ENCODE measurements at regions not wholly inside any gene's neighbourhood (a gene's known extent, or its start where the extent isn't known, plus 50 kb on each side); places are given as distances from the start of the nearest gene placed in this dataset.

- Mint-ChIP-seq H3K27ac (no peak overlapping the region), H3K9me3 (peaks cover 9% of the 10 kb centered on the region), H3K4me3 (ENCODE audit: low read depth) (no peak overlapping the region), H3K36me3 (ENCODE audit: low read depth) (no peaks in the 10 kb centered on the region), H3K4me1 (ENCODE audit: low read depth) (no peaks in the 10 kb centered on the region), H3K27me3 (ENCODE audit: low read depth) (no peaks in the 10 kb centered on the region)
- DNase-seq (ENCODE audit: low spot score) = no peak
- intact Hi-C loops (cut with micrococcal nuclease) = no loop called here
Measured at GRCh38 chr5:125776656-125777139, 646.5 kb upstream of the GRAMD2B start.

GRCh38 chr5:125778791-125779190, 644.4 kb upstream of the GRAMD2B start:
- intact Hi-C loops (cut with micrococcal nuclease) = no loop called here
- Mint-ChIP-seq H3K36me3 (ENCODE audit: low read depth) (no peaks in the 10 kb centered on the region), H3K27ac (no peak overlapping the region), H3K4me1 (ENCODE audit: low read depth) (no peaks in the 10 kb centered on the region), H3K9me3 (peaks cover 9% of the 10 kb centered on the region), H3K27me3 (ENCODE audit: low read depth) (no peaks in the 10 kb centered on the region), H3K4me3 (ENCODE audit: low read depth) (no peak overlapping the region)
- DNase-seq (ENCODE audit: low spot score) = no peak

- intact Hi-C loops (cut with micrococcal nuclease) = no loop called here
- H3K27me3 Mint-ChIP-seq (ENCODE audit: low read depth) = no peaks in the 10 kb centered on the region
- no peaks in the 10 kb centered on the region for H3K36me3 Mint-ChIP-seq (ENCODE audit: low read depth)
- H3K27ac Mint-ChIP-seq = no peak overlapping the region
- DNase-seq (ENCODE audit: low spot score) = no peak
- no peaks in the 10 kb centered on the region for H3K4me1 Mint-ChIP-seq (ENCODE audit: low read depth)
- H3K9me3 Mint-ChIP-seq = peaks cover 16% of the 10 kb centered on the region
- H3K4me3 Mint-ChIP-seq (ENCODE audit: low read depth) = no peak overlapping the region
Measured at GRCh38 chr5:125785407-125785806, 637.8 kb upstream of the GRAMD2B start.

GRCh38 chr5:125786021-125786420, 637.2 kb upstream of the GRAMD2B start:
- Mint-ChIP-seq H3K4me1 (ENCODE audit: low read depth) (no peaks in the 10 kb centered on the region), H3K36me3 (ENCODE audit: low read depth) (no peaks in the 10 kb centered on the region), H3K4me3 (ENCODE audit: low read depth) (no peak overlapping the region), H3K9me3 (peaks cover 16% of the 10 kb centered on the region), H3K27me3 (ENCODE audit: low read depth) (no peaks in the 10 kb centered on the region), H3K27ac (no peak overlapping the region)
- no peak for DNase-seq (ENCODE audit: low spot score)
- intact Hi-C loops (cut with micrococcal nuclease) = no loop called here

GRCh38 chr5:125793470-125793869, 629.7 kb upstream of the GRAMD2B start:
- H3K4me1 Mint-ChIP-seq (ENCODE audit: low read depth) = no peaks in the 10 kb centered on the region
- no peak overlapping the region for H3K27ac Mint-ChIP-seq
- H3K36me3 Mint-ChIP-seq (ENCODE audit: low read depth) = no peaks in the 10 kb centered on the region
- intact Hi-C loops (cut with micrococcal nuclease) = no loop called here
- H3K27me3 Mint-ChIP-seq (ENCODE audit: low read depth) = no peaks in the 10 kb centered on the region
- no peak overlapping the region for H3K4me3 Mint-ChIP-seq (ENCODE audit: low read depth)
- no peak for DNase-seq (ENCODE audit: low spot score)
- peaks cover 17% of the 10 kb centered on the region for H3K9me3 Mint-ChIP-seq

GRCh38 chr5:125794922-125795321, 628.3 kb upstream of the GRAMD2B start:
- DNase-seq (ENCODE audit: low spot score) = no peak
- H3K36me3 Mint-ChIP-seq (ENCODE audit: low read depth) = no peaks in the 10 kb centered on the region
- peaks cover 16% of the 10 kb centered on the region for H3K9me3 Mint-ChIP-seq
- no peak overlapping the region for H3K4me3 Mint-ChIP-seq (ENCODE audit: low read depth)
- intact Hi-C loops (cut with micrococcal nuclease) = no loop called here
- H3K27ac Mint-ChIP-seq = no peak overlapping the region
- H3K4me1 Mint-ChIP-seq (ENCODE audit: low read depth) = no peaks in the 10 kb centered on the region
- no peaks in the 10 kb centered on the region for H3K27me3 Mint-ChIP-seq (ENCODE audit: low read depth)

- peaks cover 13% of the 10 kb centered on the region for H3K9me3 Mint-ChIP-seq
Measured at GRCh38 chr5:125798307-125798706, 624.9 kb upstream of the GRAMD2B start.

GRCh38 chr5:125812651-125813050, 610.6 kb upstream of the GRAMD2B start:
- Mint-ChIP-seq H3K27ac (no peak overlapping the region), H3K9me3 (peaks cover 10% of the 10 kb centered on the region), H3K4me1 (ENCODE audit: low read depth) (no peaks in the 10 kb centered on the region), H3K36me3 (ENCODE audit: low read depth) (no peaks in the 10 kb centered on the region), H3K4me3 (ENCODE audit: low read depth) (no peak overlapping the region), H3K27me3 (ENCODE audit: low read depth) (no peaks in the 10 kb centered on the region)
- intact Hi-C loops (cut with micrococcal nuclease) = no loop called here
- DNase-seq (ENCODE audit: low spot score) = no peak

More at GRCh38 chr5:125798307-125798706, 624.9 kb upstream of the GRAMD2B start:
- Mint-ChIP-seq H3K27me3 (ENCODE audit: low read depth) (no peaks in the 10 kb centered on the region), H3K36me3 (ENCODE audit: low read depth) (no peaks in the 10 kb centered on the region), H3K4me1 (ENCODE audit: low read depth) (no peaks in the 10 kb centered on the region), H3K27ac (no peak overlapping the region), H3K4me3 (ENCODE audit: low read depth) (no peak overlapping the region)
- DNase-seq (ENCODE audit: low spot score) = no peak
- intact Hi-C loops (cut with micrococcal nuclease) = no loop called here

GRCh38 chr5:125813221-125813974, 609.8 kb upstream of the GRAMD2B start:
- no peak for DNase-seq (ENCODE audit: low spot score)

GRCh38 chr5:125814119-125814518, 609.1 kb upstream of the GRAMD2B start:
- Mint-ChIP-seq H3K4me3 (ENCODE audit: low read depth) (no peak overlapping the region), H3K36me3 (ENCODE audit: low read depth) (no peaks in the 10 kb centered on the region), H3K27ac (no peak overlapping the region), H3K27me3 (ENCODE audit: low read depth) (no peaks in the 10 kb centered on the region), H3K4me1 (ENCODE audit: low read depth) (no peaks in the 10 kb centered on the region), H3K9me3 (peaks cover 3% of the 10 kb centered on the region)
- no peak for DNase-seq (ENCODE audit: low spot score)
- intact Hi-C loops (cut with micrococcal nuclease) = no loop called here

More at GRCh38 chr5:125813221-125813974, 609.8 kb upstream of the GRAMD2B start:
- peaks cover 3% of the 10 kb centered on the region for H3K9me3 Mint-ChIP-seq
- intact Hi-C loops (cut with micrococcal nuclease) = no loop called here
- H3K36me3 Mint-ChIP-seq (ENCODE audit: low read depth) = no peaks in the 10 kb centered on the region
- no peak overlapping the region for H3K27ac Mint-ChIP-seq
- no peak overlapping the region for H3K4me3 Mint-ChIP-seq (ENCODE audit: low read depth)
- no peaks in the 10 kb centered on the region for H3K4me1 Mint-ChIP-seq (ENCODE audit: low read depth)
- no peaks in the 10 kb centered on the region for H3K27me3 Mint-ChIP-seq (ENCODE audit: low read depth)

GRCh38 chr5:125823572-125823971, 599.6 kb upstream of the GRAMD2B start:
- H3K4me1 Mint-ChIP-seq (ENCODE audit: low read depth) = no peaks in the 10 kb centered on the region
- DNase-seq (ENCODE audit: low spot score) = no peak
- intact Hi-C loops (cut with micrococcal nuclease) = no loop called here
- no peak overlapping the region for H3K4me3 Mint-ChIP-seq (ENCODE audit: low read depth)
- H3K9me3 Mint-ChIP-seq = peaks cover 6% of the 10 kb centered on the region
- H3K27ac Mint-ChIP-seq = no peak overlapping the region
- no peaks in the 10 kb centered on the region for H3K36me3 Mint-ChIP-seq (ENCODE audit: low read depth)
- no peaks in the 10 kb centered on the region for H3K27me3 Mint-ChIP-seq (ENCODE audit: low read depth)

- DNase-seq (ENCODE audit: low spot score) = no peak
- Mint-ChIP-seq H3K36me3 (ENCODE audit: low read depth) (no peaks in the 10 kb centered on the region), H3K4me1 (ENCODE audit: low read depth) (no peaks in the 10 kb centered on the region), H3K9me3 (peaks cover 14% of the 10 kb centered on the region), H3K27ac (no peak overlapping the region), H3K4me3 (ENCODE audit: low read depth) (no peak overlapping the region), H3K27me3 (ENCODE audit: low read depth) (no peaks in the 10 kb centered on the region)
- intact Hi-C loops (cut with micrococcal nuclease) = no loop called here
Measured at GRCh38 chr5:125826214-125826613, 597.0 kb upstream of the GRAMD2B start.

GRCh38 chr5:125829349-125829748, 593.9 kb upstream of the GRAMD2B start:
- no peaks in the 10 kb centered on the region for H3K27me3 Mint-ChIP-seq (ENCODE audit: low read depth)
- intact Hi-C loops (cut with micrococcal nuclease) = no loop called here
- H3K27ac Mint-ChIP-seq = no peak overlapping the region
- H3K4me3 Mint-ChIP-seq (ENCODE audit: low read depth) = no peak overlapping the region
- no peak for DNase-seq (ENCODE audit: low spot score)
- no peaks in the 10 kb centered on the region for H3K4me1 Mint-ChIP-seq (ENCODE audit: low read depth)
- H3K36me3 Mint-ChIP-seq (ENCODE audit: low read depth) = no peaks in the 10 kb centered on the region
- peaks cover 14% of the 10 kb centered on the region for H3K9me3 Mint-ChIP-seq

Measured in activated T-helper 2 cell treated with anti-CD3 and anti-CD28 coated beads, Interferon-gamma antibody, Interleukin-2, Interleukin-4, amounts not matched to agents 10 μg/mL and 5 μg/mL and 100 μg/mL, durations not matched to agents 14 hours and 24 hours and 36 hours (primary cell).